Thoracic aorta (tissue), 2 donors: ENCODE measurements at regions not wholly inside any gene's neighbourhood (a gene's known extent, or its start where the extent isn't known, plus 50 kb on each side); places are given as distances from the start of the nearest gene placed in this dataset.
"Not testable (repeated sequence)": the region's sequence is repeated elsewhere in the genome, so short reads cannot be mapped to it uniquely, and the experiment has no call there.

Experiments
- ATAC-seq: fragments of 150-250 bp; one replicate; pipeline ENCODE4 v1.8.0; 2017; ENCODE audit warnings: low read depth; ENCODE audit not compliant: insufficient number of reproducible peaks, low FRiP score
- DNase-seq: peaks from one replicate; pipeline ENCODE4 v3.0.0-alpha.2; 2020; ENCODE audit warnings: low spot score
- H3K27ac ChIP-seq, 2 donors: fragments of 200-600 bp; sonication (generic); 1 replicate in 1 of 2; 2 replicates in 1 of 2; pipeline ENCODE4 v1.5.1; 2016; ENCODE audit warnings: mild to moderate bottlenecking in 2 of 2, moderate library complexity in 2 of 2
- H3K27me3 ChIP-seq: fragments of 200-600 bp; sonication (generic); replicated peaks from 2 replicates; pipeline ENCODE4 v1.6.0; 2016; ENCODE audit warnings: mild to moderate bottlenecking; ENCODE audit not compliant: insufficient read depth
- H3K36me3 ChIP-seq: fragments of 200-600 bp; sonication (generic); one replicate; pipeline ENCODE4 v1.5.1; 2016
- H3K4me1 ChIP-seq, 2 donors: fragments of 200-600 bp; sonication (generic); 1 replicate in 1 of 2; 2 replicates in 1 of 2; pipeline versions ENCODE4 v1.5.1 to v1.6.0; 2016; ENCODE audit warnings: low read depth in 2 of 2, mild to moderate bottlenecking in 1 of 2; ENCODE audit not compliant: control insufficient read depth in 1 of 2
- H3K4me3 ChIP-seq: fragments of 200-600 bp; sonication (generic); 2 replicates; pipeline ENCODE4 v1.5.1; 2016; ENCODE audit warnings: mild to moderate bottlenecking
- H3K9me3 ChIP-seq: fragments of 200-600 bp; sonication (generic); 2 replicates; pipeline ENCODE4 v1.5.1; 2016
- CTCF ChIP-seq: fragments of 200-600 bp; sonication (generic); IDR thresholded peaks from one replicate; pipeline ENCODE4 v1.5.1; 2019; ENCODE audit warnings: antibody characterized with exemption

GRCh38 chr14:35174342-35174741 is 52.0 kb downstream of the PRORP start:
- DNase-seq, result no peak
- no peaks in the 10 kb centered on the region for H3K27me3 ChIP-seq
- no peak overlapping the region for H3K27ac ChIP-seq
- H3K9me3 ChIP-seq, result no peaks in the 10 kb centered on the region
- no peak for TF ChIP-seq CTCF
- H3K4me1 ChIP-seq, result no peaks in the 10 kb centered on the region
- no peak overlapping the region for H3K4me3 ChIP-seq
- no peak for ATAC-seq
- H3K36me3 ChIP-seq, result no peaks in the 10 kb centered on the region

GRCh38 chr14:35180179-35180578 is 57.8 kb downstream of the PRORP start:
- no peaks in the 10 kb centered on the region for H3K27me3 ChIP-seq
- no peak for TF ChIP-seq CTCF
- no peak overlapping the region for H3K27ac ChIP-seq
- no peaks in the 10 kb centered on the region for H3K36me3 ChIP-seq
- ATAC-seq, result no peak
- no peak for DNase-seq
- no peaks in the 10 kb centered on the region for H3K9me3 ChIP-seq
- no peak overlapping the region for H3K4me3 ChIP-seq
- H3K4me1 ChIP-seq, result no peaks in the 10 kb centered on the region

GRCh38 chr14:35184891-35185290 is 62.5 kb downstream of the PRORP start:
- H3K27ac ChIP-seq, H3K4me3 ChIP-seq, H3K4me1 ChIP-seq, H3K9me3 ChIP-seq, H3K27me3 ChIP-seq, H3K36me3 ChIP-seq, DNase-seq, ATAC-seq: not testable (repeated sequence)

- TF ChIP-seq CTCF, result no peak
- no peak for DNase-seq
- no peak overlapping the region for H3K27ac ChIP-seq
- no peaks in the 10 kb centered on the region for H3K36me3 ChIP-seq
- no peak for ATAC-seq
- no peaks in the 10 kb centered on the region for H3K4me1 ChIP-seq
- no peak overlapping the region for H3K4me3 ChIP-seq
- H3K27me3 ChIP-seq, result no peaks in the 10 kb centered on the region
- H3K9me3 ChIP-seq, result no peaks in the 10 kb centered on the region
These were observed 67.1 kb downstream of the PRORP start for GRCh38 chr14:35189422-35189821.

GRCh38 chr14:35193161-35193560 is 70.8 kb downstream of the PRORP start:
- Histone ChIP-seq H3K27ac (no peak overlapping the region), H3K36me3 (no peaks in the 10 kb centered on the region), H3K4me1 (no peaks in the 10 kb centered on the region), H3K9me3 (no peaks in the 10 kb centered on the region), H3K4me3 (no peak overlapping the region), H3K27me3 (no peaks in the 10 kb centered on the region)
- ATAC-seq (no peak), DNase-seq (no peak)
- TF ChIP-seq CTCF, result no peak

GRCh38 chr14:35194183-35194582 is 71.8 kb downstream of the PRORP start:
- H3K27me3 ChIP-seq, H3K27ac ChIP-seq, H3K4me3 ChIP-seq, DNase-seq, H3K36me3 ChIP-seq, ATAC-seq, H3K9me3 ChIP-seq, H3K4me1 ChIP-seq: not testable (repeated sequence)
